ENCODE measurements at regions not wholly inside any gene's neighbourhood (a gene's known extent, or its start where the extent isn't known, plus 50 kb on each side); places are given as distances from the start of the nearest gene placed in this dataset.

GRCh38 chr18:77658751-77659448 lies 409.3 kb downstream of the GALR1 start:
- intact Hi-C loops (cut with DNase I): no loop called here
- no peak for DNase-seq
- no peak for ATAC-seq

GRCh38 chr18:77666613-77667012 lies 417.0 kb downstream of the GALR1 start:
- no peak overlapping the region for H3K4me3 ChIP-seq
- no peak for TF ChIP-seq CTCF (IDR thresholded peaks at IDR 0.05)
- no peak for ATAC-seq
- H3K36me3 ChIP-seq: no peaks in the 10 kb centered on the region
- intact Hi-C loops (cut with DNase I): no loop called here
- no peaks in the 10 kb centered on the region for H3K9me3 ChIP-seq
- no peaks in the 10 kb centered on the region for H3K4me1 ChIP-seq
- H3K27ac ChIP-seq: no peak overlapping the region
- H3K27me3 ChIP-seq: peaks cover 0 to 20% of the 10 kb centered on the region in 2 donors
- DNase-seq: no peak

More at GRCh38 chr18:77658751-77659448, 409.3 kb downstream of the GALR1 start:
- no peak for TF ChIP-seq CTCF (IDR thresholded peaks at IDR 0.05)
- Histone ChIP-seq H3K27me3 (no peaks in the 10 kb centered on the region), H3K27ac (no peak overlapping the region), H3K4me1 (no peaks in the 10 kb centered on the region), H3K9me3 (no peaks in the 10 kb centered on the region), H3K36me3 (no peaks in the 10 kb centered on the region), H3K4me3 (no peak overlapping the region)

- Histone ChIP-seq H3K4me3 (no peak overlapping the region), H3K4me1 (no peaks in the 10 kb centered on the region), H3K27ac (no peak overlapping the region), H3K27me3 (peaks cover 0 to 25% of the 10 kb centered on the region in 2 donors), H3K36me3 (no peaks in the 10 kb centered on the region), H3K9me3 (no peaks in the 10 kb centered on the region)
- TF ChIP-seq CTCF (IDR thresholded peaks at IDR 0.05): no peak
- no peak for ATAC-seq
- intact Hi-C loops (cut with DNase I): no loop called here
- no peak for DNase-seq
These were observed 418.6 kb downstream of the GALR1 start for GRCh38 chr18:77668219-77668618.

- Histone ChIP-seq H3K36me3 (no peaks in the 10 kb centered on the region), H3K4me3 (no peak overlapping the region), H3K4me1 (no peaks in the 10 kb centered on the region), H3K27me3 (peaks cover 0 to 31% of the 10 kb centered on the region in 2 donors), H3K9me3 (no peaks in the 10 kb centered on the region), H3K27ac (no peak overlapping the region)
- intact Hi-C loops (cut with DNase I): no loop called here
- DNase-seq: no peak
- TF ChIP-seq CTCF (IDR thresholded peaks at IDR 0.05): no peak
- ATAC-seq: no peak
These were observed 419.7 kb downstream of the GALR1 start for GRCh38 chr18:77669331-77669730.

- DNase-seq (no peak), ATAC-seq (no peak)
- no peaks in the 10 kb centered on the region for H3K36me3 ChIP-seq
- no peaks in the 10 kb centered on the region for H3K4me1 ChIP-seq
- peaks cover 0 to 41% of the 10 kb centered on the region in 2 donors for H3K27me3 ChIP-seq
- H3K27ac ChIP-seq: no peak overlapping the region
- no peaks in the 10 kb centered on the region for H3K9me3 ChIP-seq
- H3K4me3 ChIP-seq: no peak overlapping the region
- no peak for TF ChIP-seq CTCF (IDR thresholded peaks at IDR 0.05)
- intact Hi-C loops (cut with DNase I): no loop called here
These were observed 422.0 kb downstream of the GALR1 start for GRCh38 chr18:77671456-77672167.

All from left lung (tissue), 4 donors.